Esophagus muscularis mucosa (tissue), 4 donors: ENCODE measurements at regions not wholly inside any gene's neighbourhood (a gene's known extent, or its start where the extent isn't known, plus 50 kb on each side); places are given as distances from the start of the nearest gene placed in this dataset.

ENCODE experiments used
- DNase-seq: peaks from one replicate; pipeline ENCODE4 v3.0.0-alpha.2; 2017; ENCODE audit errors: extremely low spot score
- H3K27ac ChIP-seq, 4 donors: fragments of 200-600 bp; sonication (generic); replicated peaks in 1 of 4; 1 replicate in 3 of 4; 2 replicates in 1 of 4; pipeline ENCODE4 v1.5.1; 2016 to 2019; ENCODE audit warnings: mild to moderate bottlenecking in 1 of 4
- H3K27me3 ChIP-seq, 4 donors: fragments of 200-600 bp; sonication (generic); one replicate each; pipeline versions ENCODE4 v1.5.1 to v1.6.0; 2016 to 2019
- H3K36me3 ChIP-seq, 4 donors: fragments of 200-600 bp; sonication (generic); one replicate each; pipeline ENCODE4 v1.5.1; 2016 to 2019
- H3K4me1 ChIP-seq, 4 donors: fragments of 200-600 bp; sonication (generic); one replicate each; pipeline ENCODE4 v1.5.1; 2016 to 2019
- H3K4me3 ChIP-seq, 4 donors: fragments of 200-600 bp; sonication (generic); 1 replicate in 2 of 4; 2 replicates in 2 of 4; pipeline ENCODE4 v1.5.1; 2016 to 2019; ENCODE audit warnings: mild to moderate bottlenecking in 4 of 4, moderate library complexity in 1 of 4
- H3K9me3 ChIP-seq, 4 donors: fragments of 200-600 bp; sonication (generic); 1 replicate in 3 of 4; 2 replicates in 1 of 4; pipeline ENCODE4 v1.5.1; 2016 to 2019
- EP300 ChIP-seq: sonication (generic); formaldehyde crosslinking; IDR thresholded peaks from one replicate; pipeline ENCODE4 v1.6.1; 2017; ENCODE audit warnings: antibody characterized with exemption
- POLR2A ChIP-seq: fragments of 450-650 bp; IDR thresholded peaks from one replicate; pipeline ENCODE4 v1.6.1; 2017; ENCODE audit warnings: antibody characterized with exemption, moderate library complexity, mild to moderate bottlenecking, low read depth
- POLR2AphosphoS5 ChIP-seq, 2 donors: sonication (generic); formaldehyde crosslinking; IDR thresholded peaks; one replicate each; pipeline ENCODE4 v1.6.1; 2017; ENCODE audit warnings: antibody characterized with exemption in 2 of 2
- WGBS: methylation state at CpG from one replicate; pipeline ENCODE4 v1.1.5; 2018; 5-methylcytosine and 5-hydroxymethylcytosine counted together
- intact Hi-C: fragments of 100-400 bp; cut with DNase I; formaldehyde crosslinking; loops from one replicate; pipeline ENCODE4 v1.15.1; 2023
- TF ChIP-seq, protein P1 (sequence below), 3 experiments: fragments of 200-600 bp in 2 of 3; fragments of 450-650 bp in 1 of 3; sonication (generic) in 2 of 3; IDR thresholded peaks; one replicate each; pipeline ENCODE4 v1.5.1; 2017 to 2019; ENCODE audit warnings: antibody characterized with exemption in 3 of 3, mild to moderate bottlenecking in 2 of 3, moderate library complexity in 1 of 3

DNA sequence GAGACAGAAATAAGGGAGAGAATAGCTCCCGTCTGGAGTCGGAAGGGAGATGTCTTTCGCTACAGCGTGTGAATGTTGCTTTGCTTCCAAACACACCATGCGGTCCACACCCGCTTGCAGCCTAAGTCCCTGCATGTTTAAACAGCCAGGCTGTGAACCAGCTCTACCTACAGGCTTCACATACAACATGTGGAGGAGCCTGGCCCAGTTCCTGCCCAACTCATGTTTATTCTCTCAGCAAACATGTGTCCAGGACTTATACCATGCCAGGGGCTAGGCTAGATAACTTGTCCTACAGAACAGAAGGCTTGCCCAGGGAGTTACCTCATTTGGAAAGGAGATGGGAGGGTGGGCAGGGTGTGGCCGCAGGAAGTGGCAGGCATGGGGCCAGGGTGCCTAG is 181.5 kb downstream of the FOXO1 start:
- DNase-seq: no peak
- Histone ChIP-seq H3K9me3 (no peaks in the 10 kb centered on the region), H3K36me3 (no peaks in the 10 kb centered on the region), H3K4me3 (no peak overlapping the region), H3K27ac (no peak overlapping the region), H3K27me3 (no peaks in the 10 kb centered on the region), H3K4me1 (peaks cover 4 to 11% (median 9%) of the 10 kb centered on the region in 4 donors)
- TF ChIP-seq, protein P1, sequence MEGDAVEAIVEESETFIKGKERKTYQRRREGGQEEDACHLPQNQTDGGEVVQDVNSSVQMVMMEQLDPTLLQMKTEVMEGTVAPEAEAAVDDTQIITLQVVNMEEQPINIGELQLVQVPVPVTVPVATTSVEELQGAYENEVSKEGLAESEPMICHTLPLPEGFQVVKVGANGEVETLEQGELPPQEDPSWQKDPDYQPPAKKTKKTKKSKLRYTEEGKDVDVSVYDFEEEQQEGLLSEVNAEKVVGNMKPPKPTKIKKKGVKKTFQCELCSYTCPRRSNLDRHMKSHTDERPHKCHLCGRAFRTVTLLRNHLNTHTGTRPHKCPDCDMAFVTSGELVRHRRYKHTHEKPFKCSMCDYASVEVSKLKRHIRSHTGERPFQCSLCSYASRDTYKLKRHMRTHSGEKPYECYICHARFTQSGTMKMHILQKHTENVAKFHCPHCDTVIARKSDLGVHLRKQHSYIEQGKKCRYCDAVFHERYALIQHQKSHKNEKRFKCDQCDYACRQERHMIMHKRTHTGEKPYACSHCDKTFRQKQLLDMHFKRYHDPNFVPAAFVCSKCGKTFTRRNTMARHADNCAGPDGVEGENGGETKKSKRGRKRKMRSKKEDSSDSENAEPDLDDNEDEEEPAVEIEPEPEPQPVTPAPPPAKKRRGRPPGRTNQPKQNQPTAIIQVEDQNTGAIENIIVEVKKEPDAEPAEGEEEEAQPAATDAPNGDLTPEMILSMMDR (IDR thresholded peaks at IDR 0.05): no peak
- TF ChIP-seq POLR2A: no peak
- no peak for TF ChIP-seq EP300
- no peak for TF ChIP-seq POLR2AphosphoS5 (IDR thresholded peaks at IDR 0.05)
- intact Hi-C loops: no loop called here
- 89% methylated on average over 7 of the region's 7 CpGs for WGBS

DNA sequence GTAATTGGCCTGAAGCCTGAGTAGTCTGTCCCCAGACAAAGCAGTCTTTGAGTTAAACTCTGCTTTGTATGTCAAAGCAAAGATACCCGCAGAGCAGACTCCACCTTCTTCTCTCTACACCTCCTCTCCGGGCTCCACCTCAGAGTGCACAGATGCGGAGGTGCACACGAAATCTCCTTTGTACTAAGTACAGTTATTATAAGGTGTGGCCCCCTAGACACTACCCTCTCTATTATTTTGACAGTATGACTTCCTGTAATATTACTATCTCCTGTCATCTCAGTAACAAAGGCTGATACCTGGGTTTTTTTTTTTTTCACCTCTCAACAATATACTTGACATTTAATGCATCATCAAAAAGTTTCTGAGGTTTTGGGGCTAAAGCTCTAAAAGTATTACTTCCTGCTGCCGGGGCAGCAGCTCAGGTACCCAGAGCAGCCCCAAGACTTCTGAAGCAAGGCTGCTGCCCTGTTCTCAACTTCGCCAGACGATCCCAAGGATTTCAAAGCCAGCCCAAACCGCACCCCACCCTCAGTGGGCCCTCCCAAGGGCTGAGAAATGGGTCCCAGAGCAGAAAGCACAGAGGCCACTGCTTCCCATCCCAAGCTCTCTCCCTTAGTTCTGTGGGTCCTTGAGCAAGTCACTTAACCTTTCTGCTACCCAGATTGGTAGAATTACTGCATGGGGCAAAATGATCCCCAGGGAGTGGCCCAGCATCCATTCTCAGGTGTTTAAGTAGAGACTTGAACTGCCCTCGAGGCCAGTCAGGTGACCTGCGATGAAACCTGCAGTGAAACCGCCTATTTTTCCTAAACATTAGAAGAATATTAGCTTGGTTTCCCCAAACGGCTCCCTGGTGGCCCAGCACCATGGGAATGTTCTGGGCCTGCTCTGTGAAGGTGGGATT is 180.6 kb downstream of the FOXO1 start:
- no peak for DNase-seq
- Histone ChIP-seq H3K27ac (no peak overlapping the region), H3K4me3 (no peak overlapping the region), H3K4me1 (peaks cover 2 to 4% (median 3%) of the 10 kb centered on the region in 4 donors), H3K9me3 (no peaks in the 10 kb centered on the region), H3K36me3 (no peaks in the 10 kb centered on the region), H3K27me3 (no peaks in the 10 kb centered on the region)
- TF ChIP-seq POLR2AphosphoS5 (IDR thresholded peaks at IDR 0.05) (no peak), EP300 (no peak), POLR2A (no peak)
- TF ChIP-seq, protein P1 (IDR thresholded peaks at IDR 0.05): no peak
- WGBS: 93% methylated on average over 12 of the region's 12 CpGs
- intact Hi-C loops: no loop called here

DNA sequence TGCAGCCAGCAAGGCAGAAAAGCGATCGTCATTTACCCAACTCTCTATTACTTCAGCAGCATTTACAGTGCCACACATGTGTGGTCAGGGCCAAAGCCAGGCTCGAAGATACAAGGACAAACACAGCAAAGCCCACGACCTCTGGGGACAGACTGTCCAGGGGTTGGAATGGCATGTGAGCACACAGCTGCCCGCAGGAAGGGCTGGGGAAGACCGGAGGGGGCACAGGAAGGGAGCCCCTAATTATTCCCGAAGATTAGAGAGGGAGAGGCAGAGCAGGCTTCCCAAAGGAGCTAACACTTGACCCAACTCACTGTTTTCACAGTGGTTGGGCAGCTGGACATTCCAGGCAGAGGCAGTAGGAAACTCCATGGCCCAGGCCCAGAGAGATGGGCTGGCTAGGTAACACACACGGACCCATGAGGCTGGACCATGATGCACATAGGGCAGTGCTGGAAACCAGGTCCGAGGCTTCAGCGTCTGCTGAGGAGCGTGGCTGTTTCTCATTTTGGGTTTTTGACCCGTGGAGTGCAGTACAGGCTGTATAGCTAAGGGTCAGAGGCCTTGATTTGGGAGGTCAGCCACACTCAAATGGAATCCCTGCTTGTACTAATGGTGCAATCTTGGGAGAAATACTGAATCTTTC is 179.8 kb downstream of the FOXO1 start:
- H3K36me3 ChIP-seq: no peaks in the 10 kb centered on the region
- no peak for TF ChIP-seq EP300
- TF ChIP-seq, protein P1 (IDR thresholded peaks at IDR 0.05): no peak
- no peak for TF ChIP-seq POLR2A
- no peak for TF ChIP-seq POLR2AphosphoS5 (IDR thresholded peaks at IDR 0.05)
- peaks cover 0 to 4% (median 2%) of the 10 kb centered on the region in 4 donors for H3K4me1 ChIP-seq
- no peak overlapping the region for H3K27ac ChIP-seq
- 66% methylated on average over 8 of the region's 12 CpGs for WGBS
- DNase-seq: no peak
- H3K9me3 ChIP-seq: no peaks in the 10 kb centered on the region
- no peak overlapping the region for H3K4me3 ChIP-seq
- intact Hi-C loops: no loop called here
- H3K27me3 ChIP-seq: no peaks in the 10 kb centered on the region

DNA sequence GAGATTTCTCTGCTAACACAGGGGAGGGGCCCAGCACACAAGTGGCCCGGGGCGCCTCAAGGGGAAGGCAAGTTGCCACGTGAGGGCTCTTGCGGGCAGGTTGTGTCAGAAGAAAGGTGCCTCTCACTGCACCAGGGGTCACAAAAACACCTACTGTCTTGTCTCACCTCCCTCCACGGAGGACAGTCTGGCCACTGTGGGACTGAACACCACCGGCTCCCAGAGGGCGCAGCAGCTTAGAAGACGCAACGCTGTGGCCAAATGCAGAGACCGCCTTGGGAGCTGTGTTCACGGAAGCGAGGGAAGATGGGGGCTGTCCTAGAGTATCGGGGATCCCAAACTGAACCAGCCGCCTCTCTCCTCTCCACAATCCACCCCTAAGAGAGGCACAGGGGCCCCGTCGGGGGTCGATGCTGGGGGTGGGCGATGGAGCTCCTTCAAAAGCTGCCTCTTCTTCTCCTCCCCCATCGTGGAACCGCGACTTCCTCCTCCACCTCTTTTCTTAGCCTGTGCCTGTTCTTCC is 177.5 kb downstream of the FOXO1 start:
- Histone ChIP-seq H3K27me3 (no peaks in the 10 kb centered on the region), H3K27ac (no peak overlapping the region), H3K36me3 (no peaks in the 10 kb centered on the region), H3K9me3 (no peaks in the 10 kb centered on the region), H3K4me3 (no peak overlapping the region), H3K4me1 (peaks cover 0 to 4% (median 2%) of the 10 kb centered on the region in 4 donors)
- intact Hi-C loops: no loop called here
- 95% methylated on average over 20 of the region's 21 CpGs for WGBS
- TF ChIP-seq POLR2A: no peak
- no peak for TF ChIP-seq POLR2AphosphoS5 (IDR thresholded peaks at IDR 0.05)
- no peak for TF ChIP-seq EP300
- TF ChIP-seq, protein P1 (IDR thresholded peaks at IDR 0.05): no peak
- DNase-seq: no peak
